GM21367 (cell line): ENCODE measurements at regions not wholly inside any gene's neighbourhood (a gene's known extent, or its start where the extent isn't known, plus 50 kb on each side); places are given as distances from the start of the nearest gene placed in this dataset.
"Not testable (repeated sequence)": the region's sequence is repeated elsewhere in the genome, so short reads cannot be mapped to it uniquely, and the experiment has no call there.

Experiments
- ATAC-seq: cut with Tn5 transposase; IDR thresholded peaks from one replicate; pipeline ENCODE4 v1.9.1; 2021; ENCODE audit not compliant: unreplicated experiment

DNA sequence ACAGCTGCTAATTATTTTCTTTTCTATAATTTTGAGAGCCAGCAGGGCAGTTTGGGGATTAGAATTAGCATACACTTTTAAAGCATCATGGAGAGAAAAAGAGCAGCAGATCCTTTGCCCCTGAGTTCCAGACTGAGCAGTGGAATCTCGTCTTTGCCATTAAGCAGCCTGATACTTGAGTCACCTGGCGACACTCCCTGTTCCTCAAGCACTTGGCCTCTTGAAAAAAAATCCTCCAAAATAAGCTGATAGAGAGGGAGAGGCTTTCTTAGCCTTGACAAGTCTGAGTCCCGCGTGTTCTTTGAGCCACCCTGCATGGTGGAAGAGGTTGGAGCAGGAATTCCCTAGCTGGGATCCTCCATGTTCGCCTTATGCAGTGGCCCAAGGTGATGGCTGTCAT lies 398.3 kb downstream of the IRX2 start:
- no peak for ATAC-seq

DNA sequence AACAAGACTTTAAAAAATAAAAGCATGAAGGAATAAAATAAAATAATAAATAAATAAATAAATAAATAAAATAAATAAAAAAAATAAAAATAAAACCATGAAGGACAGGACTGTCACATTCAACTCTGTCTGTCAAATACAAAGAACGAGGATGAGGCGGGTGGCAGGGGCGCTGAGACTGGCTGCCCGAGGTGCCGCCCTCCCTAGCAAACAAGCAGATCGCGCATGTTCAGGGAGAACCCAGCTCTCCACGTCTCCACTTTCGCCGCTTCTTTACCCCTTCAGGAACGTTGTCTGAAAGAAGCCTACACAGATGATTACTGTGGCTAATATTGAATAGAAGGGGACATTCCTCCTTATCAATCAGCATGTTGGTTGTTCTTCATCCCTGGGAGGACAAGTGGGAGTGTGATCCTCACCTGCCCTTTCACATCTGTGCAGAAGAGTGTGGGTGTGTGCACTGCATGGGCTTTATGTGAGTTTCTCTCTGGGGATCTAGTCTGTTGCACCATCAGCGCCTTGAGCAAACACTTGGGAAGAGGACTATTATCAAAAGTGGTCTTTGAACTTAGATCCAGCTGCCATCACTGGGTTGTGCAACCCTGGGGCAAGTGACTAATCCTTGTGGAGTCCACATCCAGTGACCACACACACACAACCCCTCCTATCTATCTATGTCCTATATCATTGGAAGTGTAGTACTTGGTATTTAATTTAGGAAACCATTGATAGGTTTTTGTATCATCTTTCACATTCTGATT lies 399.2 kb downstream of the IRX2 start:
- no peak for ATAC-seq

DNA sequence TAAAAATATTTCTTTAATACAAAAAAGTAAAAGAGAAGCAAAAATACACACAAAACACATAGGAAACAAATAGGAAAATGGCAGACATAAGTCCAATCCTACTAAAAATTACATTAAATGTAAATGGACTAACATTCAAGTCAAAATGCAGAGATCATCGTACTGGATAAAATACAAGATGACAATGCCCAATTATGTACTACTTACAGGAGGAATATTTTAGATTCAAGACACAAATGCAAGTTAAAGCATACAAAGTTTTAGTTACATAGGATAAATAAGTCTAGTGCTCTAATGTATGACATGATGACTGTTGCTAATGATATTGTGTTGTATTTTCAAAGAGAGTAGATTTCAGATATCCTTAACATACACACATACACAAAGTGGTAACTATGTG lies 401.7 kb downstream of the IRX2 start:
- not testable (repeated sequence) for ATAC-seq

DNA sequence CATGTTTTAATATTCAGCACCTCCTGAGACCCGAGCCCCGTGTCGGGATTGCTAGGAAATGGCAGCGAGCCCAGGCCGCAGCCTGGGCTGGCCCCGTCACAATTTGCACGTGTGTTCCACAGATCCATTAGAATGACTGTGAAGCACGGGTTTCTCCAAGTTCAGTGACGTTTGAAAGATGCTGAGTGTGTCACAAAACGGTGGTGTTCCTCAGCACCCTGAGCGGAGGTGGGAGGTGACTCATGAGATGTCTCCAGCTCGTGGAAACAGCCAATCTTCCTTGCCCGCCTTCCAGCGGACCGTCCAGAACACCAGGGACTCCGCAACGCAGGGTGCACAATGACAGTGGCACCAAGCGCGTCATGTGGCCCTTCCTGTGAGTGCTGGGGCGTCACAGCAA lies 412.8 kb downstream of the IRX2 start:
- ATAC-seq, result no peak

DNA sequence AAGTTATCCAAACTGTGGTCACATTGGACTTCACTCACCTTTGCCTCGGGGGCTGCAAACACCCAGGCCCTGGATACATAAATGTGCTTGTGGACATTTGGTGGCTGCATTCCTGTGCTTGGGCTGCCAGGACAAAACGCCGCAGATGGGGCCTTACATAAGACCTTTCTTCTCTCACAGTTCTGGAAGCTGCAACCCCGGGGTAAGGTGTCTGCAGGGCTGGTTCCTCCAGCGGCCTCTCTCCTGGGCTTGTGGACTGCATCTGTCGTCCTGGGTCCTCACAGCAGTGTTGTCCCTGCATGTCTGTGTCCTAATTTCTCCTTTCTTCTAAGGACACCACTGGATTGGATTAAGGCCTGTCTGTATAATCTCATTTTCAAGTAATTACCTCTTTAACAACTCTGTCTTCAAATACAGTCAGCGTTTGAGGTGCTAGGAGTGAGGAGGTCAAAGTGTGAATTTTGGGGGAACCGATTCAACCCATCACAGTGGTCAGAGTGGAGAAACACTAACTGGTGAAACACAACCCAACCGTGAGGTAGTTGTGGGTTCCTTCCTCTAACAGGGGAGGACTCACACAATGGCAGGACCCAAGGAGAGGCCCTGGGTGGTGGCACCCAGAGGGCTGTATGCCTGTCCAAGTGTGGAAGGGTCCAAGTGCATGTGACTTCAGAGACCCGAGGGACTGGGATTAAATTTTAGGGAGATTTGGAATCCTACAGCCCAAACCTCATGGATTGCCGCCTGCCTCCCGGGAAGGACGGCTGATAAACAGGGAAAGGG lies 415.6 kb downstream of the IRX2 start:
- no peak for ATAC-seq

DNA sequence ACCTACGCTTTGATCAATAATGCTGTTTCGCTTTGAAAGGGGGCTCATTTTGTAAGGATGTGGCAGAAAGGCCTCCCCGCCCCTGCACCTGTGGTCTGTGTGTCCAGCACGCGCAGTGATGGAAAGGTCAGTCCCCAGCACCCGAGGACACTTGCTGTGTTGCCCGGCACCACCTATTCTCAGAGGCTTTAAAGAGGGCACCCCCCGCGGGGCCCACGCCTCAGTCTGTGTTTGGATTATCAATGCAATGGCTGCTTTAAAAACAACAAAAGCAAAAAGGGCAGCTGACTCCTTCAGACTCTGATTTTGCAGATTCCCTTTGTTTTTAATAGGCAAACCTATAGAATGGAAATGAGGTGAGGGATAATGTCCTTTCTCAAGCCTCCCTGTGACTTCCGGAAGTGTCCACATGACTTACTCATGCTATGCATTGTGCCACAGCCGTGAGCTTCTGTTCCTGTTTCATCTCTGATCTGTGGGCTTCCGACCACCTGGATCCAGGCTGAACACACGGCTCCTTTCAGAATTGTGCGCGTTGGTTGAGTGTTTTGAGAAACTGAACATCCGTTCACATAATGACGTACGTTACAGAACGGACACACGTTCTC lies 416.2 kb downstream of the IRX2 start:
- ATAC-seq, result no peak

DNA sequence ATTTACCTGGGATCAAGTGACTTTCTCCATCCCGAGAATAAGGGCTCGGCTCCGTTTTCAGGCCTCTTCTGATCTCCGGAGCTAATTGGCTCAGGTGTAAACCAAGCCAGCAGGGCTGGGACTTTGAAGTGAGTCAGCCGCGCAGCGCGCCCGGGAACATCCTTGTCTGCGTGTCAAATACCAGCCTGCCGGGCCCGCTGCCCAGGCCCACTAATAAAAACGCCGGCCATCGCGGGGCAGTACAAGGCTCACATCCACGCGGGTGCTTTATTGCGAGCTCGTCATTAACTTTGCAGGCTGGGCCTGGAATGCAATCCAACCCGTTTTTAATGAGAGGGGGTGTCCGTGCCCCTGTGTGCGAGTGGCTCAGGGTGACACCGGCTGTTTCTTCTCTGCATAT lies 416.8 kb downstream of the IRX2 start:
- no peak for ATAC-seq

DNA sequence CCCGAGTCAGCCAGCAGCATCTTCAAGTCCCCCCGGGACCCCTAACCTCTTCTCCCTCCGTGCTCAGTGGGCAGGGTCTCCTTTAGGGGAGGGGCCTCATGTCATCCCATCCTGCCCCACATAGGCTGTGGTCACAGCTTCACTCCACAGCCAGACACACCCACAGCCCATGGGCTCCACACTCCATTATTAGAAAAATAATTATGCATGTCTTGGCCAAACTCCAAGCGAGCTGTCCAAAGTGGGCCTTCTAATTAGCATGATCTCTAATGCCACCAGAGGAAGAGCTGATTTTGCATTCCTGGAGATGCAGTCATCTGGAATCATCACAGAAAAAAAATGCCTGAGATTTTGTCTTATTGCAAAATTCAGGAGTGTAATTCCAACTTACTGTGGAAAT lies 418.2 kb downstream of the IRX2 start:
- ATAC-seq, result no peak

DNA sequence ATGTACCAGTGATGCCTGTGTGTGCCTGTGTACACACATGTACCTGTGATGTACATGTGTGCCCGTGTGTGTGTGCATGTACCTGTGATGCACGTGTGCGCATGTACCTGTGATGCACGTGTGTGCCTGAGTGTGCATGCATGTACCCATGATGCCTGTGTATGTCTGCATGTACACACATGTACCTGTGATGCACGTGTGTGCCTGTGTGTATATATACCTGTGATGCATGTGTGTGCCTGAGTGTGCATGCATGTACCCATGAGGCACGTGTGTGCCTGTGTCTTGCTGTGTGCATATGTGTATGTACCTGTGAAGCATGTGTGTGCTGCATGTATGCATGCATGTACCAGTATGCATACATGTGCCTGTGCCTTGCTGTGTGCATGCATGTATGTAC lies 419.0 kb downstream of the IRX2 start:
- no peak for ATAC-seq

DNA sequence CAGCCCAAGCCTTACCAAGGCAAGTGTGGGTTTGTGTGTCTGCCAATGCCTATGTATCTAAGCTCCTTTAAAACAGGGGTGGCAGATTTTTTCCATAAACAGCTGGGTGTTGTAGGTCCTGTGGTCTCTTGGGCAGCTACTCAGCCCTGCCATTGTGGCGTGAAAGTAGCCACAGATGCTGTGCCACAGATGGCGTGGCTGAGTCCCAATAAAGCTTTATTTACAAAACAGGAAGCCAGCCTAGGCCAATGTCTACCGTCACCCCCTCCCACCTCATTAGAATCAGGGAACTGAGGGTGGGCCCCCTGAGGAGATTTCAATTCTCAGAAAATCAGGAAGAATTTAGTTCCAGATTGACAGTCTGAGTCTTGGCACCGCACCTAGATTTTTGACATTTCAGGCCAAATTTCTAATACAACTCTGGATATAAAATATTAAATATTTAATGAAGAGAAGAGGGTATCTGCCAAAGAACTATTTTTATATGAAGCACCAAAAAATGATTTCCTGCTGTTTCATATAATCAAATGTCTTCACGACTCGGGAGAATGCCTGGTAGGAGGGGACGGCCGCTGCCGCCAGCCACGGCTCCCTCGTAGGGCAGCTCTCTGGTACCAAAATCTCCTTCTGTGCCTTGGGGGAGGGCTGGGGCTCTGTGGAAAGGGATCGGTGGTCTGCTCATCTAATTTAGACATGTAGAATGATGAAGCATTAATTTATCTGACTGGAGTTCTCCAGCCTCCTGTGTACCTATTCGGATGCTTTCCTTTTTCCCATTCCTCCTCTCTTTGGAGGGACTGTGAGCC lies 420.9 kb downstream of the IRX2 start:
- ATAC-seq, result no peak

DNA sequence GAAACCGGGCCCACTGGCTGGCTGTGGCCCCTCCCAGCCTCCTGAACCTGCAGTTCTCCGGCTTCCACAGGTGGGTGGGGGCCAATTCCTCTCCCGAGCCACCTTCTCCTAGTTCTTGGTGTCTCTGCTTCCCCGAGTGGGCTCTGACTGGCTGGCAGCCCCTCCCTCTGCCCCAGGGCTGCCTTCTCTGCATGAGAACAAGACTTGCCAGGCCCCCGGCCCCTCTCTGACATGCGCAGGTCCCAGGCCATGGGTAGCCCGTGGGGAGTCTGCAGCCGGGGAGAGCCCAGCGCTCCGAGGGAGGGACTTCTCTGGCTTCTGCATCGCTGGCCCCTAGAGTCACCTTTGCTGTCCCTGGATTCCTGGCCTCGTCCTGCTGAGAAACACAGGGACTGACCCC lies 421.7 kb downstream of the IRX2 start:
- no peak for ATAC-seq

DNA sequence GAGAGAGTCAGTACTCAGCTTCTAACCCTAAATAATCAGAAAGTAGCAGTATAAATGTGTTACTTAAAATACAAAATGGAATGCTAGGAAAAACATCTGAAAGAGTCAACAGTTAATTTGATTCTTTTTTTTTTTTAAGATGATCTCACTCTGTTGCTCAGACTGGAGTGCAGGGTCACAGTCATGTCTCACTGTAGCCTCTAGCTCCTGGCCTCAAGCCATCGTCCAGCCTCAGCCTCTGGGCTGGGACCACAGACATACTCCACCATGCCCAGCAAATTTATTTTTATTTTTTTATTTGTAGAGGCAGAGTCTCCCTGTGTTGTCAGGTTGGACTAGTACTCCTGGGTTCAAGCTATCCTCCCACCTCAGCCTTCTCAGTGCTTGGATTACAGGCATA lies 424.9 kb downstream of the IRX2 start:
- ATAC-seq, result no peak

DNA sequence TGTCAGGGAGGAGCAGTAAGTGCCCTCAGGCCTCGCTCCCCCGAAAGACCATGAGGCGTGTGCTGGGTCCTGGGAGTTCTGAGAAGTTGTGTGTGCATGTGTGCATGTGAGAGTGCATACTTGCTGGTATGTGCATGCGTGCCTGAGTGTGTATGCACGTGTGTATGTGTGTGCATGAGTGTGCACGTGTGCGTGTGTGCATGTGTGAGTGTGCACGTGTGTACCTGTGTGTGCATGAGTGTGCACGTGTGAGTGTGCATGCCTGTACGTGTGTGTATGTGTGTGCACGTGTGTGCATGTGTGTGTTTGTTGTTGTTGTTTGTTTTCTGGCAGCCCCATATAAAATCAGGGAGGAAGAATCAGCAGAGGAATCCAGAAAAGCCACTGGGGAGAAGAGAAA lies 426.7 kb downstream of the IRX2 start:
- ATAC-seq, result no peak

DNA sequence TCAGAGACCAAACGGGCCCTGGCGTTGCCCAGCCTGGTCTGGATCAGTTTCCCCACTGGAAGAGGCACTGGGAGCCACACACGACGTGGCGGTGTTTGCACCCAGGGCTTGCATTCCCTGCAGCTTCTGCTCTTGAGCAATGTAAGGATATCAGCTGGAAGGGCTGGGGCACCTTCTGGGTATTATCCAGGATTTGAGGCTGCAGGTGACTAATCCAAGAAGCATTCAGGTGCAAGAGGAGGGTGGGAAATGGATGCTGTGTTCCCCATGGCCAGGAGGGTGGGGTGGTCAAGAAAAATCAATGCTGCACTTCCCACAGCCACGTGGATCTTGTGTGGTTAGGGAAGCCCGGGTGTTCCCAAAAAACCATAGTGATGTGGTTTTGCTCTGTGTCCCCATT lies 430.9 kb downstream of the IRX2 start:
- no peak for ATAC-seq

DNA sequence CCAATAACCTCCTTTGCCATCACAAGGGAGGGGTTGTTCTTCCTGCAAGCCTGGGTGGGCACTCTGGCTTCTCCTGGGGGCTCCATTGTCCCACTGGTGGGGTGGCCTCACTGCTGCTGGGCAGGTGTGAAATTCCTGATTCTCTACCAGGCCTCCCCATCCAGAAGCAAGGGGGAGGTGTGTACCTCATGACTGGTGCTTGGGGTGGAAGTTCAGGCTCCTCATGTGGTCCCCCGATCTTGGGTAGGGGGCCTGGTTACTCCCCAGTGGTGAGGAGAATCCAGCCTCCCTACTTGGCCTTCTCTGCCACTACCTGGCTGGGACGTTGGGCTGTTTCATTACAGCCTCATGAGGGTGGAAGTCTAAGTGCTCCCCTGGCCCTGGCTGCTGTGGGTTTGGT lies 433.9 kb downstream of the IRX2 start:
- no peak for ATAC-seq

DNA sequence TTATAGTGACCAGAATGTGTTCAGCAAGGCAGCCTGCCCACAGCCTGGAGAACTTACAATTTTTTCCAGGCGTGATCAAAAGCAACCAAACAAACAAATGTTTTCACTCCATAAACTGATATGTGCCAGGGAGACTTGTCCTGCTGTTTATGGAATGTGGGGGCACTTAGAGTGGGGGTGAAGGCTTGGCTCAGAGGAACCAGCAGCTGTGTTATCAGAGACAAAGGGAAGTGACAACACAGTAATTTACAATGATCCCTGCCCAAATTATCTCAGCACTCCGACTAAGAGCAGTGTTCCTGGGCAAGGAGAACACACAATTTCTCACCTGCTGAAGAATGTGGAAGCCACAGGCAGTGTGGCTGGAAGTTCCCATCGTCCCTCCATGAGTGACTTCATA lies 429.1 kb upstream of the IRX4 start:
- ATAC-seq, result no peak

DNA sequence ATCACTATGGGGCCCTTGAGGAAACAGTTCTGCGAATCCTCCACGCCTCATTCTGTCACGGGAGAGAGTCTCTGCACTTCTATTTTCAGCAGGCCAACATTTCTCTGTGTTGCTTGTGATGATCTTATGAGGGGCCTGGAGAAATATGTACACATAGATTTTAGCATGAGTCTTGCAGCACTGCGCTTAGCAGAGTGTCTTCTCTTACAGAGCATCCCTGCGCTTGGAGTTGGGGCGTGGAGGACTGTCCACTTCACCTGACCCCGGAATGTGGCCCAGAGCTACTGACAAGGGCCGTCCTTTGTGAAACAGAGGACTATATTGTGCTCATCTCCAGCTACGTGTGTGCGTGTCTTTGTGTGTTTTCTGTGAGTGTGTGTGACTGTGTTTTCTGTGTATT lies 428.2 kb upstream of the IRX4 start:
- ATAC-seq, result no peak

DNA sequence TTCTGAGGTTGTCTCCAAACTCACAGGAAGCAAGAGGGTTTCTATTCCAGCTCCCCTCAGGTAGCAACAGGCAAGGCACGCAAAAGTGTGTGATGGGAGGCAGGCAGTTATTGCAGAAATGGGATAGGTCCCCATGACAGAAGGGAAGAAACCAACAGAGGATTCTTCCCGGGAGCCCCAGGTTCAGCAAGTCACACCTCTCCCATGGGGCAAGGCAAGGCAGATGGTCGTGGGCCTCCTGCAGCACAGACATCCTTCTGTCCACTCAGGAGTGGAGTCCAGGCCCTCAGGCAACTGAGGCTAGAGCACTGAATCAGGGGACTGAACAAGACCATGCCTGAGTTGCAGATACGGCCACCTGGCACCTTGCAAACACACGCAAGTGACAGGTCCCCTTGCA lies 424.9 kb upstream of the IRX4 start:
- ATAC-seq, result no peak

DNA sequence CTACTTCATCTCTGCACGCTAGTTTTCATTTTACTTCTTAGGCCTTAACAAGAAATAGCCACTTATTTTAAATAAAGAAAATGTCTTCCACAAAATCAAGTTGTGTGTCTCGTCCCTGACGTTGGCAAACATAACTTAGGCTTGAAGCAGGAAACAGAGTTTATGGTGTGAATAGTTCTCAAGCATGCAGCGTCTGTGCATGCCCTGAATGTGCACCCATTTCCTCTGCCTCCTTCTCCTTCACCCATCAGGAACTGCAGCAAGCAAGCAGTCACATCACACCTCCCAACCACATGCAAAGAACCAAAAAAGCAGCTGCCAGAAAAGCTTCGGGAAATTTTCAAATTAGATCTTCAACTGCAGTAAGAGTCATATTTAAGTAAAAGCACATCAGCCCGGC lies 424.0 kb upstream of the IRX4 start:
- no peak for ATAC-seq

DNA sequence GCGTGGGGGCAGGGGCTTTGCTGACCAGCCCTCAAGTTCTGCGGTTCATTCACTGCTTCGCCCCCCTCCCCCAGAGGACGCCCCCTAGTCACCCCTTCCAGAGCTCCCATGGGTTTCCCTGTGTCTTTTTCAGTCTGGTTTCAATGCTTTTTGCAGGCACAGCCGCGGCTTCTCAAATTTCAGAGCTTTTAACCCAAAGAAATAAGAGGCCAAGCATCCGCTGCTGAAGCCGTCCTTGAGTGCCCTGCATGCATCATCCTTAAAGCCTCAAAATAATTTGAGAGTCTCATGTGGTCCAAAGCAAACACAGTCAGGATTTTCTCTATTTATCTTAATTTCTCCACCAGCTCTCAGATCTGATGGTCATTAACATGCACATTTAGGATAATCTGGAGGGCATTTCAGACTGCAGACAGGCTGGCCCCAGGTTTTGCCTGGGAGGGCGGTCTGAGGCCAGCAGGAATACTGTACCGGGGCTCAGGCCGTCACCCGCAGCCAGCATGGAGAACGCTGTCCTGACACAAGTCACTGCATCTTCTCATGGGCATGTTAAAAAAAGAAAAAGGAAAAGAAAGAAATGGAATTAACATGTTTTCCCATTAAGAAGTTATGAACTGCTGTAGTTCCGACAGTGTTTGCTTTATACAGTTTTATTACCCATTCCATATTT lies 420.8 kb upstream of the IRX4 start:
- no peak for ATAC-seq

DNA sequence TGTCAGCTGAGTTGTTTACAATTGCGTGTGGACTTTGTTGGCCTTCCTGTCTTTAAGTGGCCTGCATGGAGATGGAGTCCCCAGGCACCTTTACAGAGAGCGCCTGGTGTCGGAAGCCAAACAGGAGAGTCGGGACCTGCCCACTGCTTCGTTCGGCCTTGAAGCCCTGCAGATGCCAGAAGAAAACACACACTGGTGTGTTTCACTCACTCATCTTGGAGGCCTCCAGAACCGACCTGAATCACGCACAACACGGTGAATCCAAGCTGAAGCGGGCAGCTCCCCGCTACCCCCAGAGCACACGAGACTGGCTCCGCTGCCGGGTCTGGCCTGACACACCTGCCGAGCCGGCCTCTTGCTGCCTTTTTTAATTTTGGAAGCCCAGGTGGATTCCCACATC lies 419.4 kb upstream of the IRX4 start:
- ATAC-seq, result no peak
